Gastrocnemius medialis (tissue), 4 donors: ENCODE measurements at regions not wholly inside any gene's neighbourhood (a gene's known extent, or its start where the extent isn't known, plus 50 kb on each side); places are given as distances from the start of the nearest gene placed in this dataset.

Source experiments
- ATAC-seq, 2 donors: fragments of 150-250 bp; one replicate each; pipeline ENCODE4 v1.9.1; 2016
- DNase-seq, 2 donors: peaks; one replicate each; pipeline ENCODE4 v3.0.0-alpha.2; 2019
- H3K27ac ChIP-seq, 4 donors: fragments of 200-600 bp; sonication (generic); 1 replicate in 1 of 4; 2 replicates in 3 of 4; pipeline ENCODE4 v1.5.1; 2016 to 2018; ENCODE audit warnings: mild to moderate bottlenecking in 2 of 4, moderate library complexity in 1 of 4
- H3K27me3 ChIP-seq, 3 donors: fragments of 200-600 bp; sonication (generic) in 2 of 3; 1 replicate in 1 of 3; 2 replicates in 2 of 3; pipeline versions ENCODE4 v1.5.1 to v1.6.0; 2016 to 2019; ENCODE audit warnings: mild to moderate bottlenecking in 1 of 3, moderate library complexity in 1 of 3
- H3K36me3 ChIP-seq, 2 donors: fragments of 200-600 bp; sonication (generic) in 1 of 2; one replicate each; pipeline ENCODE4 v1.5.1; 2017 to 2018
- H3K4me1 ChIP-seq, 2 donors: fragments of 200-600 bp; sonication (generic) in 1 of 2; one replicate each; pipeline ENCODE4 v1.5.1; 2016 to 2017; ENCODE audit warnings: mild to moderate bottlenecking in 2 of 2
- H3K4me3 ChIP-seq, 4 donors: fragments of 200-600 bp; sonication (generic) in 3 of 4; 1 replicate in 1 of 4; 2 replicates in 3 of 4; pipeline ENCODE4 v1.5.1; 2016 to 2019; ENCODE audit warnings: mild to moderate bottlenecking in 2 of 4
- H3K9me3 ChIP-seq, 3 donors: fragments of 200-600 bp; sonication (generic) in 2 of 3; 1 replicate in 1 of 3; 2 replicates in 2 of 3; pipeline ENCODE4 v1.5.1; 2016 to 2019
- CTCF ChIP-seq, 5 experiments: fragments of 450-650 bp in 3 of 5; fragments of 200-600 bp in 2 of 5; sonication (generic) in 2 of 5; IDR thresholded peaks in 4 of 5; conservative IDR thresholded peaks in 1 of 5; 1 replicate in 4 of 5; 2 replicates in 1 of 5; pipeline ENCODE4 v1.5.1; 2016 to 2019; ENCODE audit warnings: antibody characterized with exemption in 5 of 5, mild to moderate bottlenecking in 3 of 5, moderate library complexity in 3 of 5
- POLR2A ChIP-seq, 2 donors: fragments of 450-650 bp; IDR thresholded peaks; one replicate each; pipeline ENCODE4 v1.6.1; 2017; ENCODE audit warnings: antibody characterized with exemption in 2 of 2, mild to moderate bottlenecking in 2 of 2, moderate library complexity in 2 of 2
- in situ Hi-C, 4 donors: fragments of 200-750 bp; cut with MboI; loops; one replicate each; pipeline versions ENCODE4 v1.15.0 to v1.8.0; 2017; ENCODE audit warnings: low sequenced_read_pairs in 4 of 4
- intact Hi-C: fragments of 100-400 bp; cut with DNase I; formaldehyde crosslinking; loops from one replicate; pipeline ENCODE4 v1.15.1; 2023; ENCODE audit warnings: low total_unique reads

DNA sequence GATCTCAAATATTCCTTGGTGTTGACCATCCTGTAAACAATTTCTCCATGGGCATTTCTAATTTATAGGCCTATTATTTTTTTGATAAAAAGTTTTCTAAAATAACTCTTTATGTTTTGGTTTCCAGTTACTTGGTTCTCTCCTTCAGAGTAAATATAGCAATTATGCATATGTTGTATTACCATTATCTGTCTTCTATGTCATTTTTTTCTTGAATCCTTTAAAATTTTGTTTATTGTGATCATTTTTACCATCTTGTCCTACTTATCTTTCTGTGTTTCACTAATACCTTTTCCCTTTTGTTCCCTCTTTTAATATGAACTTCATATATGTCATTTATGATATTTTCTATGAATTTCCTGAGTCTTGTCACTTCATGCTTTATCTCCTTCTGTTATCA is 341.1 kb downstream of the PDCD6IP start:
- in situ Hi-C loops = no loop called here
- DNase-seq (no peak), ATAC-seq (no peak)
- Histone ChIP-seq H3K27ac (no peak overlapping the region), H3K4me3 (no peak overlapping the region), H3K36me3 (no peaks in the 10 kb centered on the region), H3K27me3 (no peaks in the 10 kb centered on the region), H3K9me3 (no peaks in the 10 kb centered on the region), H3K4me1 (no peaks in the 10 kb centered on the region)
- intact Hi-C loops = no loop called here
- no peak for TF ChIP-seq CTCF (IDR thresholded peaks at IDR 0.05 in 4 of 5, conservative IDR thresholded peaks at IDR 0.05 in 1 of 5)

DNA sequence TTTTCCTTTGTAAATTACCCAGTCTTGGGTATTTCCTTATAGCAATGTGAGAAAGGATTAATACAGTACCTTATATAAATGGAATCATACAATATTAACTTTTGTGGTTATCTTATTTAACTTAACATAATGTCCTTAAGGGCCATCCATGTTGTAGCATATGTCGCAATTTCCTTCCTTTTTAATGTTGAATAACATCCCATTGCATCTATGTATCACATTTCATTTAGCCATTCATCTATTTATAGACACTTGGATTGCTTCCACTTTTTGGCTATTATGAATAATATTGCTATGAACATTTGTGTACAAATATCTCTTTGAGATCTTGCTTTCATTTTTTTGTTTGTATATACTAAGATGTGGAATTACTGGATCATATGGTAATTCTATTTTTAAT is 342.2 kb downstream of the PDCD6IP start:
- no peak for TF ChIP-seq CTCF (IDR thresholded peaks at IDR 0.05 in 4 of 5, conservative IDR thresholded peaks at IDR 0.05 in 1 of 5)
- no peak for TF ChIP-seq POLR2A (IDR thresholded peaks at IDR 0.05)
- Histone ChIP-seq H3K9me3 (no peaks in the 10 kb centered on the region), H3K27ac (no peak overlapping the region), H3K4me1 (no peaks in the 10 kb centered on the region), H3K4me3 (no peak overlapping the region), H3K27me3 (no peaks in the 10 kb centered on the region), H3K36me3 (no peaks in the 10 kb centered on the region)
- in situ Hi-C loops (no loop called here), intact Hi-C loops (no loop called here)
- ATAC-seq (no peak), DNase-seq (no peak)

DNA sequence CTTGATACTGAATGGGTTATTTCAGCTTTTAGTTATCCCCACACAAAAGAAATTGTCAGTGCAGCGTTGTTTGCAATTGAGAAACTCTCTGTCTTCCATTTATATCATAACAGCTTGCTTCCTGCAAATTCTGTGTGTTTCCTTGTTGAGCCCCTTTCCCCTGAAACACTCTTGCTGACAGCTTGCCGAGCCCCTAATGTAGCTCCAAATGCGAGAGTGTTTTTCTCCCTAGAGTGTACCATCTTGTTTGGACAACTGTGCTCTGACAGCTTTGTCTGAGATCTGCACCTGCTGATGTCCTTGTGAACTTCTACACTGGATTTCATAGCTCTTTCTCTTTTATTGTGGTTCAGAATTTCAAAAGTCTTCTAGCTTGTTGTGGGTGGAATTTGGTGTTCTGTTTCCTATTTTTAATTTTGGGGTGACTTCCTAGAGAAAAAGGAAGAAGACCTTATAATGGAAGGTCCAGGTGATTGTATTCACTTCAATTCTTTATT is 343.5 kb downstream of the PDCD6IP start:
- ATAC-seq = no peak
- TF ChIP-seq POLR2A (IDR thresholded peaks at IDR 0.05) (no peak), CTCF (IDR thresholded peaks at IDR 0.05 in 4 of 5, conservative IDR thresholded peaks at IDR 0.05 in 1 of 5) (no peak)
- H3K36me3 ChIP-seq = no peaks in the 10 kb centered on the region
- H3K27me3 ChIP-seq = no peaks in the 10 kb centered on the region
- no peaks in the 10 kb centered on the region for H3K9me3 ChIP-seq
- intact Hi-C loops (no loop called here), in situ Hi-C loops (no loop called here)
- H3K27ac ChIP-seq = no peak overlapping the region
- H3K4me3 ChIP-seq = no peak overlapping the region
- DNase-seq = no peak
- H3K4me1 ChIP-seq = no peaks in the 10 kb centered on the region

DNA sequence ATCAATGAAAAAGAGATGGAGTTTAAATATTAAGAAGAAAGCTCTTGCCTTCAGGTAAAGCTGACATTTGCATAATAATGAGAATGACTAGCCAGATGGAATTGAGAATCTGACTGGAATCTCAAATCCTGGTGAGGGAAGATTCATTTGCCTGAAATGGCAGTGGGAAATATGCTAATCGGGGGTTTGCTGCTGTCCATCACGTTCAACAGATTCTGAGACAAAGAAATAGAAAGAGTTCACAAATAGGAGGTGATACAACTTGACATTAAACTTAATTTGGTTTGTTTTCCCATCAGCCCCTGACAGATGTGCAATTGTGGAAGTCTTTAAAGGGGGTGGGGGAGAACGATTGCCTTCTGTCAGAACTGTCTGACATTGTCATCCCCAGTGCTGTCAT is 347.4 kb downstream of the PDCD6IP start:
- no peak overlapping the region for H3K4me3 ChIP-seq
- intact Hi-C loops = no loop called here
- in situ Hi-C loops = no loop called here

More for the DNA sequence above, 347.4 kb downstream of the PDCD6IP start:
- Histone ChIP-seq H3K27ac (no peak overlapping the region), H3K4me1 (no peaks in the 10 kb centered on the region), H3K27me3 (no peaks in the 10 kb centered on the region), H3K36me3 (no peaks in the 10 kb centered on the region), H3K9me3 (no peaks in the 10 kb centered on the region)
- no peak for DNase-seq
- TF ChIP-seq POLR2A (IDR thresholded peaks at IDR 0.05) (no peak), CTCF (IDR thresholded peaks at IDR 0.05 in 4 of 5, conservative IDR thresholded peaks at IDR 0.05 in 1 of 5) (no peak)
- ATAC-seq = no peak
